ENCODE measurements at regions not wholly inside any gene's neighbourhood (a gene's known extent, or its start where the extent isn't known, plus 50 kb on each side); places are given as distances from the start of the nearest gene placed in this dataset.

DNA sequence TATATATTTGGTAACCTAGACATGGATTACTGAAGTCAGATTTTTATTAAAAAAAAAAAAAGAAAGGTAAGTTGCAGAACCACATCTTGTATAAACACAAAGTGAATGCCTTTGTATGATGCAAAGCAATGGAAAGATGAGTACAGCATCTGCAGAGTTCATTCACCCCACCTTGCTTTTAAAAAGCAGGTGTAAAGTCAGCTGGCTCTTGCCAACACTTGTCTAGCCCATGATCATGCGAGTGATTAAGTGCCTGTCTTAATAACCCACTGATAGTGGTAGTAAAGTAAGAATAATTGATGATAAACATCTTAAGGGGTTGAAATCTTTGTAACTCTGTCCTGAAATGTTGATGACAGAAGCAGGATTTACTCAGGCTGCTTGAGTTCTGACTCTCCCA lies 710.4 kb downstream of the EFNB2 start:
- no peaks in the 10 kb centered on the region for H3K4me1 ChIP-seq
- H3K27me3 ChIP-seq: no peaks in the 10 kb centered on the region
- no peak for DNase-seq
- TF ChIP-seq POLR2A (IDR thresholded peaks at IDR 0.05): no peak
- TF ChIP-seq, protein P1, sequence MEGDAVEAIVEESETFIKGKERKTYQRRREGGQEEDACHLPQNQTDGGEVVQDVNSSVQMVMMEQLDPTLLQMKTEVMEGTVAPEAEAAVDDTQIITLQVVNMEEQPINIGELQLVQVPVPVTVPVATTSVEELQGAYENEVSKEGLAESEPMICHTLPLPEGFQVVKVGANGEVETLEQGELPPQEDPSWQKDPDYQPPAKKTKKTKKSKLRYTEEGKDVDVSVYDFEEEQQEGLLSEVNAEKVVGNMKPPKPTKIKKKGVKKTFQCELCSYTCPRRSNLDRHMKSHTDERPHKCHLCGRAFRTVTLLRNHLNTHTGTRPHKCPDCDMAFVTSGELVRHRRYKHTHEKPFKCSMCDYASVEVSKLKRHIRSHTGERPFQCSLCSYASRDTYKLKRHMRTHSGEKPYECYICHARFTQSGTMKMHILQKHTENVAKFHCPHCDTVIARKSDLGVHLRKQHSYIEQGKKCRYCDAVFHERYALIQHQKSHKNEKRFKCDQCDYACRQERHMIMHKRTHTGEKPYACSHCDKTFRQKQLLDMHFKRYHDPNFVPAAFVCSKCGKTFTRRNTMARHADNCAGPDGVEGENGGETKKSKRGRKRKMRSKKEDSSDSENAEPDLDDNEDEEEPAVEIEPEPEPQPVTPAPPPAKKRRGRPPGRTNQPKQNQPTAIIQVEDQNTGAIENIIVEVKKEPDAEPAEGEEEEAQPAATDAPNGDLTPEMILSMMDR (IDR thresholded peaks at IDR 0.05): no peak
- no peak overlapping the region for H3K4me3 ChIP-seq
- H3K9me3 ChIP-seq: no peaks in the 10 kb centered on the region
- H3K27ac ChIP-seq: no peak overlapping the region
- H3K36me3 ChIP-seq: no peaks in the 10 kb centered on the region
- intact Hi-C loops (cut with DNase I; ENCODE audit: low total_unique reads): no loop called here

DNA sequence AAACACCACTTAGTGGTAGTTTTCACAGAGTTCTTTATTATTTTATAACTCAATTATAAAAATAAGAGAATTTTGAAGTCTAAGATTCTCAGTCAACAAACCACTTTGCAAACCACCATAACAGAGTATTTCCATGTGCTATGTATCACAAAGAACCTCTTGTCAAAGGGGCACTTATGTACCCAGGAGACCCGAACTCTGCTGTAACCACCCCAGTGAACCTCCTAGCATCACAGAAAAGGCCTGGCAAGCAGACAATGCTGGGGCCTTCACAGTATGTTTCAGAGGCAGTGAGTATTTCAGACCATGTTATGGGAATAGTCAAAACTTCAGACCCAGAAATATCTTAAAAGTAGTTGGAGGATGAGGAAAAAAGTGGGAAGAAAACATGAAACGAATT lies 714.1 kb downstream of the EFNB2 start:
- H3K4me3 ChIP-seq: no peak overlapping the region
- no peak overlapping the region for H3K27ac ChIP-seq
- H3K36me3 ChIP-seq: no peaks in the 10 kb centered on the region
- H3K9me3 ChIP-seq: no peaks in the 10 kb centered on the region
- H3K27me3 ChIP-seq: no peaks in the 10 kb centered on the region
- DNase-seq: no peak
- H3K4me1 ChIP-seq: no peaks in the 10 kb centered on the region
- intact Hi-C loops (cut with DNase I; ENCODE audit: low total_unique reads): no loop called here
- TF ChIP-seq POLR2A (IDR thresholded peaks at IDR 0.05): no peak
- TF ChIP-seq, protein P1 (IDR thresholded peaks at IDR 0.05): no peak

DNA sequence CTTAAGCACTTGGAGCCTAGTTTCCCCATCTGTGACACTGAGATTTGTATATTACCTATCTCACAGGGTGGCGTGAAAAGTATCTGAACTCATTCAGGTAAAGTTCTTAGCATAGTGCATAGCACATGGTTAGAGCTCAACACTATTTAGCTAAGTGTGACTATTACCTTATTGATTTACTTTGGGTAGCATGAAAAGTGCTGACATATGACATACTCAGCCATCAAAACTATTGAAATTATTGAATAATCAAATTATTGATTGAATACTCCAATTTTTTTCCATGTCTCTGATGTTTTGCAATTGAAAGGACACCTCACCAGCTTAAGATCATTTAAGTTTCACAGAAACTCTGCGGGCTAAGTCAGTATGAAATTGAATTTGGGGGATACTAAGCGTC lies 715.0 kb downstream of the EFNB2 start:
- no peak overlapping the region for H3K27ac ChIP-seq
- intact Hi-C loops (cut with DNase I; ENCODE audit: low total_unique reads): no loop called here

DNA sequence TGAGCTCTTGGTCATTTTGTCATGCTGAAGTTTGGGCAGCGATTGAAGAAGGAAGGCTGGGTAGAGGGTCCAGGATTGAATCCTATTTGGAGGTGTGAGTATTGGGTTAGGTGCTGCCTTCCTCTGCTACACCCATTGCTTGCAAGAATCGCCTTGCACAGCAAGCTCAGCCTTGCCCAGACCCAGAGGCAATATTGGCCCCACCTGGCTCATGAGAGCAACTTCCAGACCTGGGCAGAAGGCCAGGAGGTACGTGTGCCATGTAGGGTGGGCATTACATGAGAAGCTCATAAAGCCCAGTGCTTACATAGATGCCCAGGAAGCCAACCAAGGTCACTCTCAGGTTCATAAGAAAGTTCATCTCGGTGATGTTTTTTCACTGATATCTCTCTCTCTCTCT lies 718.0 kb downstream of the EFNB2 start:
- Histone ChIP-seq H3K27ac (no peak overlapping the region), H3K4me3 (no peak overlapping the region), H3K4me1 (no peaks in the 10 kb centered on the region), H3K36me3 (no peaks in the 10 kb centered on the region), H3K9me3 (no peaks in the 10 kb centered on the region), H3K27me3 (no peaks in the 10 kb centered on the region)
- TF ChIP-seq POLR2A (IDR thresholded peaks at IDR 0.05): no peak
- TF ChIP-seq, protein P1 (IDR thresholded peaks at IDR 0.05): no peak
- no peak for DNase-seq
- intact Hi-C loops (cut with DNase I; ENCODE audit: low total_unique reads): no loop called here

More for the DNA sequence above, 715.0 kb downstream of the EFNB2 start:
- H3K36me3 ChIP-seq: no peaks in the 10 kb centered on the region
- H3K4me1 ChIP-seq: no peaks in the 10 kb centered on the region
- H3K9me3 ChIP-seq: no peaks in the 10 kb centered on the region
- TF ChIP-seq, protein P1 (IDR thresholded peaks at IDR 0.05): no peak
- TF ChIP-seq POLR2A (IDR thresholded peaks at IDR 0.05): no peak
- no peak overlapping the region for H3K4me3 ChIP-seq
- no peaks in the 10 kb centered on the region for H3K27me3 ChIP-seq
- no peak for DNase-seq

DNA sequence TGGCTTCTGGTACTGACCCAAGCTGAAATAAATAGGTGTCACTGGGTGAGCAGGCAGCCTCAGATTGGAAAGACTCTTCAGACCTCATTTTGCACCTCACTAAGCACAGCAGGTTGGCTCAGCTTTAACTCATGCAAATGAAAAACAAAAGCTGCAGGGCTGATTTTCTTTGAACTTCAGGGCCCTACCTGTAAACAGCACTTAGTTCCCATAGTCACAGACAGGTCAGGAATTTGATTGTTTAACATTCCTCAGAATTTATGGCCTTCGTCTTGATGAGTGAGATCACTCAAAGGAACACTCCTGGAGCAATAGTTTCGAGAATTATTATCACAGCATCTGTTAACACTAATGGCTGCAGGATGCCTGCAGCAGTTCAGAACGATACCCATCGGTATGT lies 718.5 kb downstream of the EFNB2 start:
- Histone ChIP-seq H3K4me3 (no peak overlapping the region), H3K9me3 (no peaks in the 10 kb centered on the region), H3K4me1 (no peaks in the 10 kb centered on the region), H3K36me3 (no peaks in the 10 kb centered on the region), H3K27ac (no peak overlapping the region), H3K27me3 (no peaks in the 10 kb centered on the region)
- DNase-seq: no peak
- TF ChIP-seq, protein P1 (IDR thresholded peaks at IDR 0.05): no peak
- no peak for TF ChIP-seq POLR2A (IDR thresholded peaks at IDR 0.05)
- intact Hi-C loops (cut with DNase I; ENCODE audit: low total_unique reads): no loop called here
